ENCODE measurements at regions not wholly inside any gene's neighbourhood (a gene's known extent, or its start where the extent isn't known, plus 50 kb on each side); places are given as distances from the start of the nearest gene placed in this dataset.

DNA sequence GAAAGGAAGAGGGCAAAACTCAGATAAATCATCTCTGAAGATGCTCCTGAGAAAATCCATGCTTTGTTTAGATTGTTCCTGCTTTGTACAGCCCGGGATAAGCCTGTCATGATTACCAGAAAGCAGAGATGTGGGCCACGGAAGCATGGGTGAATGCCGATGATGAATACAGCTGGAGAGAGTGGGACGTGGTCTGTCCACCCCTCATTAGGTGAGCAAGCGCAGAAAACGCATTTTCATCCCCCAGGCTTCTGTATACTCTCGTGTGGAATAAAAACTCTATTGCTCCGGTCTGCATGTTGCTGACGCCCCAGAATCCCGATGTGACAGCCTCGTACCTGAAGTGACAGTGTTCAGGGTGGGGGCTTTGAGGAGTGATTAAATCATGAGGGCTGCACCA, 52.0 kb upstream of the SALL3 start:
- TF ChIP-seq FOXP2 (optimal IDR thresholded peaks at IDR 0.05; ENCODE audit: borderline replicate concordance, extremely low read depth, extremely low read length, insufficient read depth) (no peak), POLR2AphosphoS5 (IDR thresholded peaks at IDR 0.05; ENCODE audit: low read depth, low read length) (no peak), SIN3A (IDR thresholded peaks at IDR 0.05; ENCODE audit: borderline replicate concordance, insufficient read depth, low read length) (no peak), TAF1 (IDR thresholded peaks at IDR 0.05; ENCODE audit: borderline replicate concordance, insufficient read depth, low read length) (no peak)
- TF ChIP-seq, protein P1, sequence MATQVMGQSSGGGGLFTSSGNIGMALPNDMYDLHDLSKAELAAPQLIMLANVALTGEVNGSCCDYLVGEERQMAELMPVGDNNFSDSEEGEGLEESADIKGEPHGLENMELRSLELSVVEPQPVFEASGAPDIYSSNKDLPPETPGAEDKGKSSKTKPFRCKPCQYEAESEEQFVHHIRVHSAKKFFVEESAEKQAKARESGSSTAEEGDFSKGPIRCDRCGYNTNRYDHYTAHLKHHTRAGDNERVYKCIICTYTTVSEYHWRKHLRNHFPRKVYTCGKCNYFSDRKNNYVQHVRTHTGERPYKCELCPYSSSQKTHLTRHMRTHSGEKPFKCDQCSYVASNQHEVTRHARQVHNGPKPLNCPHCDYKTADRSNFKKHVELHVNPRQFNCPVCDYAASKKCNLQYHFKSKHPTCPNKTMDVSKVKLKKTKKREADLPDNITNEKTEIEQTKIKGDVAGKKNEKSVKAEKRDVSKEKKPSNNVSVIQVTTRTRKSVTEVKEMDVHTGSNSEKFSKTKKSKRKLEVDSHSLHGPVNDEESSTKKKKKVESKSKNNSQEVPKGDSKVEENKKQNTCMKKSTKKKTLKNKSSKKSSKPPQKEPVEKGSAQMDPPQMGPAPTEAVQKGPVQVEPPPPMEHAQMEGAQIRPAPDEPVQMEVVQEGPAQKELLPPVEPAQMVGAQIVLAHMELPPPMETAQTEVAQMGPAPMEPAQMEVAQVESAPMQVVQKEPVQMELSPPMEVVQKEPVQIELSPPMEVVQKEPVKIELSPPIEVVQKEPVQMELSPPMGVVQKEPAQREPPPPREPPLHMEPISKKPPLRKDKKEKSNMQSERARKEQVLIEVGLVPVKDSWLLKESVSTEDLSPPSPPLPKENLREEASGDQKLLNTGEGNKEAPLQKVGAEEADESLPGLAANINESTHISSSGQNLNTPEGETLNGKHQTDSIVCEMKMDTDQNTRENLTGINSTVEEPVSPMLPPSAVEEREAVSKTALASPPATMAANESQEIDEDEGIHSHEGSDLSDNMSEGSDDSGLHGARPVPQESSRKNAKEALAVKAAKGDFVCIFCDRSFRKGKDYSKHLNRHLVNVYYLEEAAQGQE (IDR thresholded peaks at IDR 0.05; ENCODE audit: insufficient read depth in 1 of 2, low read depth in 2 of 2, low read length in 2 of 2), result no peak

- TF ChIP-seq POLR2AphosphoS5 (IDR thresholded peaks at IDR 0.05; ENCODE audit: low read depth, low read length), result no peak
- TF ChIP-seq SIN3A (IDR thresholded peaks at IDR 0.05; ENCODE audit: borderline replicate concordance, insufficient read depth, low read length), result no peak
- TF ChIP-seq TAF1 (IDR thresholded peaks at IDR 0.05; ENCODE audit: borderline replicate concordance, insufficient read depth, low read length), result no peak
- TF ChIP-seq FOXP2 (optimal IDR thresholded peaks at IDR 0.05; ENCODE audit: borderline replicate concordance, extremely low read depth, extremely low read length, insufficient read depth), result no peak
- TF ChIP-seq, protein P1 (IDR thresholded peaks at IDR 0.05; ENCODE audit: insufficient read depth in 1 of 2, low read depth in 2 of 2, low read length in 2 of 2), result no peak
These were observed 51.5 kb upstream of the SALL3 start for GRCh38 chr18:78928076-78928475.

DNA sequence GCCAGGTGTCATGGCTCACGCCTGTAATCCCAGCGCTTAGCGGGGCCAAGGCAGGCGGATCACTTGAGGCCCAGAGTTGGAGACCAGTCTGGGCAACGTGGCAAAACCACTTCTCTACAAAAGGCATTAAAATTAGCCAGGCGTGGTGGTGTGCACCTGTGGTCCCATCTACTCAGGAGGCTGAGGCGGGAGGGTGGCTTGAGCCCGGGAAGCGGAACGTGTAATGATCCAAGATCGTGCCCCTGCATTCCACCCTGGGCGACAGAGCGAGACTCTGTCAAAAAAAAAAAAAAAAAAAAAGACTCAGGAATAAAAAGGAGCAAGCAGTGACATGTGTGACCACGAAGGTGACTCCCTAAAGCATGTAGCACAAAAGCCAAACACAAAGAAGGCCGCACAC, 50.1 kb upstream of the SALL3 start:
- TF ChIP-seq, protein P1 (IDR thresholded peaks at IDR 0.05; ENCODE audit: insufficient read depth in 1 of 2, low read depth in 2 of 2, low read length in 2 of 2), result no peak
- TF ChIP-seq POLR2AphosphoS5 (IDR thresholded peaks at IDR 0.05; ENCODE audit: low read depth, low read length) (no peak), SIN3A (IDR thresholded peaks at IDR 0.05; ENCODE audit: borderline replicate concordance, insufficient read depth, low read length) (no peak), TAF1 (IDR thresholded peaks at IDR 0.05; ENCODE audit: borderline replicate concordance, insufficient read depth, low read length) (no peak), FOXP2 (optimal IDR thresholded peaks at IDR 0.05; ENCODE audit: borderline replicate concordance, extremely low read depth, extremely low read length, insufficient read depth) (no peak)
